SIG-M5 (cell line): ENCODE measurements at regions not wholly inside any gene's neighbourhood (a gene's known extent, or its start where the extent isn't known, plus 50 kb on each side); places are given as distances from the start of the nearest gene placed in this dataset.
"Not testable (repeated sequence)": the region's sequence is repeated elsewhere in the genome, so short reads cannot be mapped to it uniquely, and the experiment has no call there.

ENCODE experiments used
- DNase-seq: peaks from one replicate; lab custom pipeline; 2025; lab: John Stamatoyannopoulos, UW

- DNase-seq, result no peak
Measured at GRCh38 chr16:14384745-14385144, 245.3 kb downstream of the PARN start.

GRCh38 chr16:14383844-14384243 lies 246.2 kb downstream of the PARN start:
- not testable (repeated sequence) for DNase-seq

GRCh38 chr16:14378689-14379467 lies 251.2 kb downstream of the PARN start:
- DNase-seq, result no peak

DNA sequence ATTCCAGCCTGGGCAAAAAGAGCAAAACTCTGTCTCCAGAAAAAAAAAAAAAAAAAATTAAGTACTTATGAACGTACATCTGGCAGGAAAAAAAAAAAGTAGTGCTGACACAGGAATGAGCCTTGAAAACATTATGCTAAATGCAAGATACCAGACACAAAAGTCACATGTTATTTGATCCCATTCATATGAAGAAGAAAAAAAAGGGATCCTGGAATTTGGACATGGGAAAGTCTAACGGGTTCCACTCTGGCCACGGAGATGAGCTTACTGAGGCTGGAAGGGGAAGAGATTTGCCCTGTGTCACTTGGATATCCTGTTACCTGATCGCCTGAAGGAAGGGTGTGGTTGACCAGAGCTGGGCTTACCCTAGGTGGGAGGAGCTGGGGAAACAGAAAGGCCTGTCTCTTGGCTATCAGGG lies 251.9 kb downstream of the PARN start:
- DNase-seq, result no peak

DNA sequence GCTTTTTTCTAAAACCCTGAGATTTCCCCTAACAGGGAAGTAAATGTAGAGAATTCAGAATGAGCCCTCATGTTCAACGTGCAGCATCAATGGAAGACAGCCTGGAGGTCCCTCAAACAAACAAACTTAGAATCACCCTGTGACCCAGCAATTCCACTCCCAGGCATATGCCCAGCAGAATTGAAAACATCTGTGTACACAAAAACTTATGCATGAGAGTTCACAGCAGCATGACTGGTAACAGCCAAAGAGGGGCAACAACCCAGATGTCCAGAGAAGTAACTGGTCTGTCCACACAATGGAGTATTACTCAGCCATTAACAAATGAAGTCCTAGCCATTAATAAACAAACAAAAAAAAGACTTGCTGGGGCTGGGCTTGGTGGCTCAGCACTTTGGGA lies 252.7 kb downstream of the PARN start:
- no peak for DNase-seq

DNA sequence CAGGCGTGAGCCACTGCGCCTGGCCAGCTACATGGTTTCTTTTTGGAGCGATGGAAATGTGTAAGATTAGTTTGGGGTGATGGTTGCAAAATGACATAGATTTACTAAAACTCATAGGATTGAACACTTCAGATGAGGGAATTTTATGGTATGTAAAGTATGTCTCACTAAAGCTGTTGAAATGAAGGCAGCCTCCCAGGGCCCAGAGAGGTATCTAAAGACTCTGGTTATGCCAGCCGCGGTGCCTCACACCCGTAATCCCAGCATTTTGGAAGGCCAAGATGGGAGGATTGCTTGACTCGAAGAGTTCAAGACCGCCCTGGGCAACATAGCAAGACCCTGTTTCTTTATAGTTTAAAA lies 254.9 kb downstream of the PARN start:
- DNase-seq, result no peak

DNA sequence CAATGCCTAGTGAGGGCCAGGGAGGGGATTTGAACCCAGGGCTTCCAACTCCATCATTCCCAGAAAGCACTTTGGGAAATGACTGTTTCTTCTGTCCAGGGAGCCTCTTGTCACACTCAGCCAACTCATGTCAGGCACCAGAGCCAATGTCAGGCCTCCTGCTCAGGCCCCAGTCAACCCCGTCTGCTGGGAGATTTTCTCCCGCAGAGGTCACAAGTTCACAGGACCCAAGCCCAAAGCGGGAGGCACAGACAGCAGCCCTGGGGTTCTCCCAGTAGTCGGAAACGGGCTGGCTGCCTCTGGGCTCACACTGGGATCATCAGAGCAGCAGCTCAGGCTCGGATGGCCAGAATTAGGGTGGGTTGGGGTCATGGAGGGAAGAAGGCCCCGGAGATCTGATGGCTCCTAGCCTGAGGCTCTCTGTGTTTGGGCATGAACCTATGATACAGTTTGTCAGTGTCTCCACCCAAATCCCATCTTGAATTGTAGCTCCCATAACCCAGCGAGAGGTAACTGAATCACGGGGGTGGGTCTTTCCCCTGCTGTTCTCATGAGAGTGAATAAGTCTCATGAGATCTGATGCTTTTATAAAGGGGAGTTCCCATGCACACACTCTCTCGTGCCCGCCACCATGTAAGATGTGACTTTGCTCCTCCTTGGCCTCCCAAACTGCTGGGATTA lies 255.5 kb downstream of the PARN start:
- DNase-seq, result no peak

DNA sequence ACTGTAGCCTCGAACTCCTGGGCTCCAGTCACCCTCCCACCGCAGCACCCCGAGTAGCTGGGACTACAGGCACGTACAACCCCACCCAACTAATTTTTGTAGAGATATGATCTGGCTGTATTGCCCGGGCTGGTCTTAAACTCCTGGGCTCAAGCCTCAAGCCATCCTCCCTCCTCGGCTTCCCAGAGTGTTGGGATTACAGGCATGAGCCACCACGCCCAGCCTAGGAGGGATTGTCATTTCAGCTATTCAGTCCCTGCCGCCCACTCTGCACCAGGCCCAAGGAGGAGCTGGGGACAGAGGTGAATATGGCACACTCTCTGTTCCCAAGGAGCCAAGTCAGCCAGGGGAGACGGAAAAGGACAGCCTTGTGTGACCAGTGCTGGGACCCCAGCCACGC lies 256.2 kb downstream of the PARN start:
- no peak for DNase-seq

- no peak for DNase-seq
Measured at GRCh38 chr16:14373406-14373805, 256.7 kb downstream of the PARN start.

DNA sequence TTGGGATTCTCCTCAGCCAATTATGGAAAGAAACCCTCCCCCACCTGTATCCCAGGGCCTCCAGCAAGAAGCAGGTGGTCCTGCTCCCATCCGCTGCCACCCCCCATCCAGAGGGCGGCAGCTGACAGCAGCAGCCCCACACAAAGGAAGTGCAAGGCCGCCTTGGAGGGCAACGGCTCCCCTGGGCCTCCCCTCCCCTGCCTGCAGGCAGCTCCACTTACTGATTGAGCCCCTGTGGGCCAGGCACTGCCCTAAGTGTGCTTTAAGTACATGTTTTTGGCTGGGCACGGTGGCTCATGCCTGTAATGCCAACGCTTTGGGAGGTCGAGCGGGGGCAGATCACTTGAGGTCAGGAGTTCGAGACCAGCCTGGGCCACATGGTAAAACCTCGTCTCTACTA lies 257.6 kb downstream of the PARN start:
- DNase-seq, result no peak

DNA sequence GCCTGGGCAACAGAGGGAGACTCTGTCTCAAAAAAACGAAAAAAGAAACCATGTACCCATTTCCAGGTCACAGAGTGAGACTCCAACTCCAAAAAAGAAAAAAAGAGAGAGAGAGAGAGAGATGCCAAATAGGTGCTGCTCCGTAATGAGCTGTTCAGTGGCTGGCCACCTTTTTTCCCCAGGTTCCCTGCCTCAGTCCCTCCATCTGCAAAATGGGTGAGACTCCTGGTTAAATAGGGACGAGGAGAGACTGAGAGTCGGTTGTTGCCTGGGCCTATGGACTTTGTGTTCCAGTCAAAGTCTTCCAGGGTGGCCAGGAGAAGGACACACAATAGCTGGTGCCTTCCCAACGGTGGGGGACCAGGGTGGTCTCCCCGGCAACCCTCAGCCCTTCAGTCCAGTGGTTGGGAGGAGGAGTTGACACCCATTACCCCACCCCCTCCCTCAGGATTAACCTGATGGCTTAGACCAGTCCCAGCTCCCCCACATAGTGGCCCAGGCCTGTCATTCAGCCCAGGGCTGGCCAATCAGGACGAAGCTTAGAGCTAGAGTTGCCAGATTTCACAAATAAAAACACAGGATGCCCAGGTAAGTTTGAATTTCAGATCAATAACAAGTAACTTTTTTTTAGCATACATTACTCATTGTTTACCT lies 258.2 kb downstream of the PARN start:
- no peak for DNase-seq

- no peak for DNase-seq
Measured at GRCh38 chr16:14370736-14371234, 259.3 kb downstream of the PARN start.

- no peak for DNase-seq
Measured at GRCh38 chr16:14369734-14370598, 260.1 kb downstream of the PARN start.

- DNase-seq, result no peak
Measured at GRCh38 chr16:14368399-14368798, 261.7 kb downstream of the PARN start.

GRCh38 chr16:14366974-14367707 lies 262.9 kb downstream of the PARN start:
- no peak for DNase-seq

DNA sequence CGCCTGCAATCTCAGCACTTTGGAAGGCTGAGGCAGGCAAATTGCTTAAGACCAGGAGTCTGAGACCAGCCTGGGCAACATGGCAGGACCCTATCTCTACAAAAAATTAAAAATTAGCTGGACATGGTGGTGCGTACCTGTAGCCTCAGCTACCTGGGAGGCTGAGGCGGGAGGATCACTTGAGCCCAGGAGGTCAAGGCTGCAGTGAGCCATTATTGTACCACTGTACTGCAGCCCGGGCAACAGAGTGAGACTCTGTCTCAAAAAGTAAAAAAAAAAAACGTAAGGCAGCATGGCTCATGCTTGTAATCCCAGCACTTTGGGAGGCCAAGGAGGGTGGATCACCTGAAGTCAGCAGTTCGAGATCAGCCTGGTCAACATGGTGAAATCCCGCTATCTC lies 263.6 kb downstream of the PARN start:
- DNase-seq, result no peak

GRCh38 chr16:14365200-14365851 lies 264.7 kb downstream of the PARN start:
- DNase-seq, result no peak

- DNase-seq, result no peak
Measured at GRCh38 chr16:14364386-14365199, 265.5 kb downstream of the PARN start.

- no peak for DNase-seq
Measured at GRCh38 chr16:14364112-14364385, 266.0 kb downstream of the PARN start.

- no peak for DNase-seq
Measured at GRCh38 chr16:14362774-14363371, 267.2 kb downstream of the PARN start.
